WTC11 (cell line): ENCODE measurements at regions not wholly inside any gene's neighbourhood (a gene's known extent, or its start where the extent isn't known, plus 50 kb on each side); places are given as distances from the start of the nearest gene placed in this dataset.

Experiments
- CTCF ChIP-seq: fragments of 200-600 bp; IDR thresholded peaks from 2 replicates; pipeline ENCODE4 v1.8.0; 2022; ENCODE audit warnings: antibody characterized with exemption
- E2F5 ChIP-seq: sonication (generic); formaldehyde crosslinking; IDR thresholded peaks from 2 replicates; pipeline ENCODE4 v1.8.1; 2022; ENCODE audit warnings: mild to moderate bottlenecking, moderate library complexity, missing genetic modification reagents
- TCF7 ChIP-seq: sonication (generic); formaldehyde crosslinking; IDR thresholded peaks from 2 replicates; pipeline ENCODE4 v1.8.0; 2022; ENCODE audit warnings: mild to moderate bottlenecking, low read depth, missing genetic modification reagents, moderate library complexity
- TEAD4 ChIP-seq: sonication (generic); formaldehyde crosslinking; IDR thresholded peaks from 2 replicates; pipeline ENCODE4 v1.8.0; 2022; ENCODE audit warnings: mild to moderate bottlenecking, missing genetic modification reagents
- ZNF138 ChIP-seq: sonication (generic); formaldehyde crosslinking; conservative IDR thresholded peaks from 2 replicates; pipeline ENCODE4 v1.8.1; 2022; ENCODE audit warnings: mild to moderate bottlenecking, moderate library complexity, missing genetic modification reagents
- ZNF317 ChIP-seq: sonication (generic); formaldehyde crosslinking; IDR thresholded peaks from 2 replicates; pipeline ENCODE4 v1.8.1; 2023; ENCODE audit warnings: low read depth, mild to moderate bottlenecking, moderate library complexity, missing genetic modification reagents, borderline replicate concordance

DNA sequence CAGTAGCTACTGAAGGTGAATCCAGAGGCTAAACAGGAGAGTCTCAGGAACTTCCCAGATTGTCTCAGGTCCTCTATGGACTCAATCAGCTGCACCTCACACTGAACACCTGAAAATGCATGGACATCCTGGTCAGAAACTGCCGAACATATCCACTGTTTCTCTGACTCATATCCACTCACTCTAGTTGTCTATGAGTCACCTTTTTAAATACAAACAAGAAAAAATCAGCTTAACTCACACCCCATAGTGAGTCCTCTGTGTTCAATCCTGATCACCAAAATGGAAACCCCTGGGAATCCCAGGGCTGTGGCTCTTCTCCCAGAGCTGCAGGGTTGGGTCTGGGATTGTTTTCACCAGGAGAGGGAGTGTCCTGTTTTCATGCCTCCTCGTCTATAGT lies 556.7 kb downstream of the TMEM121 start:
- TF ChIP-seq E2F5 (CRISPR knock-in tag) (no peak), CTCF (no peak), TCF7 (CRISPR knock-in tag) (no peak), ZNF317 (CRISPR knock-in tag) (no peak), ZNF138 (CRISPR knock-in tag) (no peak), TEAD4 (CRISPR knock-in tag) (no peak)
